B cell (primary cell): ENCODE measurements at regions not wholly inside any gene's neighbourhood (a gene's known extent, or its start where the extent isn't known, plus 50 kb on each side); places are given as distances from the start of the nearest gene placed in this dataset.

ENCODE experiments used
- ATAC-seq: fragments of 200-7000 bp; cut with Tn5 transposase; one replicate; pipeline ENCODE4 v1.10.0; 2021; ENCODE audit warnings: low read depth, mild to moderate bottlenecking, moderate number of reproducible peaks, moderate library complexity
- CTCF ChIA-PET: fragments of 350-600 bp; sonication (Branson Sonifier 250); formaldehyde crosslinking; loops from one replicate; lab custom pipeline; 2021; ENCODE audit warnings: antibody characterized with exemption, inconsistent platforms; lab: Charles Lee
- POLR2A ChIA-PET: fragments of 350-600 bp; sonication (Branson Sonifier 250); formaldehyde crosslinking; loops from one replicate; lab custom pipeline; 2021; ENCODE audit warnings: antibody characterized with exemption; lab: Charles Lee
- DNase-seq: peaks from one replicate; pipeline ENCODE4 v3.0.0; 2013
- H2AFZ ChIP-seq: 2 replicates; pipeline ENCODE4 v1.6.1; 2012; ENCODE audit warnings: mild to moderate bottlenecking, low read depth, low read length; ENCODE audit not compliant: insufficient read depth, poor library complexity, severe bottlenecking
- H3K27ac ChIP-seq, 2 donors: 1 replicate in 1 of 2; 2 replicates in 1 of 2; pipeline ENCODE4 v1.5.1; 2012 to 2013; ENCODE audit warnings: low read length in 2 of 2, mild to moderate bottlenecking in 2 of 2, moderate library complexity in 1 of 2
- H3K27me3 ChIP-seq, 4 experiments: fragments of 200-600 bp in 1 of 4; sonication (generic) in 1 of 4; replicated peaks in 1 of 4; 1 replicate in 2 of 4; 2 replicates in 2 of 4; pipeline versions ENCODE4 v1.6.1 to v1.7.0; 2013 to 2016; ENCODE audit warnings: low read length in 3 of 4, mild to moderate bottlenecking in 2 of 4, mixed read lengths in 1 of 4, moderate library complexity in 1 of 4; ENCODE audit not compliant: insufficient read depth in 4 of 4, control insufficient read depth in 3 of 4; ENCODE audit errors: control extremely low read depth in 1 of 4
- H3K36me3 ChIP-seq, 2 experiments: replicated peaks in 1 of 2; 1 replicate in 1 of 2; 2 replicates in 1 of 2; pipeline versions ENCODE4 v1.6.1 to v1.7.1; 2013; ENCODE audit warnings: low read length in 1 of 2; ENCODE audit not compliant: insufficient read depth in 2 of 2, control insufficient read depth in 1 of 2; ENCODE audit errors: control extremely low read depth in 1 of 2, extremely low read depth in 1 of 2
- H3K4me1 ChIP-seq, 2 donors: fragments of 200-600 bp in 1 of 2; sonication (generic) in 1 of 2; 1 replicate in 1 of 2; 2 replicates in 1 of 2; pipeline versions ENCODE4 v1.5.1 to v1.6.1; 2013 to 2017; ENCODE audit warnings: low read length in 2 of 2; ENCODE audit not compliant: control insufficient read depth in 2 of 2, insufficient read depth in 2 of 2
- H3K4me2 ChIP-seq: replicated peaks from 2 replicates; pipeline ENCODE3; 2012; ENCODE audit warnings: mild to moderate bottlenecking, low read depth, low read length; ENCODE audit not compliant: poor library complexity, severe bottlenecking
- H3K4me3 ChIP-seq, 5 experiments: fragments of 200-600 bp in 1 of 5; sonication (generic) in 1 of 5; 1 replicate in 3 of 5; 2 replicates in 2 of 5; pipeline versions ENCODE4 v1.5.1 to v1.7.0; 2011 to 2016; ENCODE audit warnings: low read length in 4 of 5, mild to moderate bottlenecking in 4 of 5, low read depth in 2 of 5, control low read depth in 1 of 5, moderate library complexity in 1 of 5; ENCODE audit not compliant: insufficient read depth in 1 of 5; ENCODE audit errors: control extremely low read depth in 1 of 5, extremely low read depth in 1 of 5
- H3K79me2 ChIP-seq: fragments of 200-600 bp; sonication (generic); one replicate; pipeline ENCODE4 v1.6.0; 2016; ENCODE audit warnings: low read length; ENCODE audit not compliant: control insufficient read depth, insufficient read depth
- H3K9ac ChIP-seq: fragments of 200-600 bp; sonication (generic); 2 replicates; pipeline ENCODE4 v1.6.1; 2017; ENCODE audit warnings: mild to moderate bottlenecking, low read length, moderate library complexity
- H3K9me3 ChIP-seq, 3 donors: one replicate each; pipeline versions ENCODE4 v1.6.1 to v1.7.1; 2013; ENCODE audit warnings: low read length in 2 of 3; ENCODE audit not compliant: control insufficient read depth in 2 of 3, insufficient read depth in 1 of 3; ENCODE audit errors: control extremely low read depth in 1 of 3
- H4K20me1 ChIP-seq: 2 replicates; pipeline ENCODE4 v1.6.0; 2012; ENCODE audit warnings: mild to moderate bottlenecking, low read length; ENCODE audit not compliant: insufficient read depth, control insufficient read depth, poor library complexity, severe bottlenecking
- H3K27ac Mint-ChIP-seq: one replicate; pipeline ENCODE4 v1.8.0; 2021; ENCODE audit warnings: mixed read lengths
- H3K27me3 Mint-ChIP-seq: one replicate; pipeline ENCODE4 v1.8.0; 2021; ENCODE audit warnings: mixed read lengths
- H3K4me1 Mint-ChIP-seq: one replicate; pipeline ENCODE4 v1.8.0; 2021; ENCODE audit warnings: mixed read lengths
- H3K4me3 Mint-ChIP-seq: one replicate; pipeline ENCODE4 v1.8.0; 2021; ENCODE audit warnings: mixed read lengths
- H3K9me3 Mint-ChIP-seq: one replicate; pipeline ENCODE4 v1.8.0; 2022; ENCODE audit warnings: mixed read lengths; ENCODE audit not compliant: insufficient read depth
- EZH2 ChIP-seq: IDR thresholded peaks from 2 replicates; pipeline ENCODE4 v1.6.1; 2012; ENCODE audit warnings: borderline replicate concordance, low read depth, mild to moderate bottlenecking, moderate library complexity, low read length; ENCODE audit not compliant: insufficient read depth, poor library complexity, severe bottlenecking
- WGBS: methylation state at CpG from one replicate; pipeline ENCODE4 v1.1.5; 2013; ENCODE audit warnings: missing lambda C conversion rate; ENCODE audit not compliant: insufficient coverage; 5-methylcytosine and 5-hydroxymethylcytosine counted together
- intact Hi-C: fragments of 100-400 bp; cut with micrococcal nuclease; formaldehyde crosslinking; loops from one replicate; pipeline ENCODE4 v1.10.0; 2022
- TF ChIP-seq, protein P1 (sequence below): fragments of 200-600 bp; IDR thresholded peaks from one replicate; pipeline ENCODE4 v1.8.0; 2022; ENCODE audit warnings: antibody characterized with exemption, mild to moderate bottlenecking

DNA sequence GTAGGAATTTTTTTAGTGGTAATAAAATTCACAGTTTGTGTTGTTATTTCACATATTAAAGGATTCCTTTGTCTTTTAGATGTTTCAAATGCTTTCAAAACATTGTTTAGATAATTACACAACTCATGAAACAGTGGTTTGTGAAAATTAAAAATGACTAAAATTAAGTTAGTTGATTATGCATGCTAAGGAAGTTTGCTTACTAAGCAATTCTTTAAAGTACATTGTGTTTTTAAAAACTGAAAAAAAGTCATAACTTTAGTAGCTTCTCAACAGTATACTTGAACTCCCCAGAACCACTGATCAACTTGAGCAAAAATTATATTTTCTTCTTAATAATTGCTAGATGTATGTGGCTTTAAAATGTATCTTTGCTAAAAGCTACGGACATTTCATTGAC lies 298.4 kb upstream of the MC4R start:
- Histone ChIP-seq H3K9ac (no peak overlapping the region), H3K27me3 (no peaks in the 10 kb centered on the region), H3K36me3 (no peaks in the 10 kb centered on the region), H3K9me3 (peaks cover 0 to 4% (median 0%) of the 10 kb centered on the region in 3 donors), H3K4me3 (no peak overlapping the region), H4K20me1 (no peaks in the 10 kb centered on the region), H3K4me1 (no peaks in the 10 kb centered on the region), H3K79me2 (no peaks in the 10 kb centered on the region), H3K27ac (no peak overlapping the region), H2AFZ (no peak overlapping the region), H3K4me2 (no peak overlapping the region)
- ChIA-PET POLR2A (no interaction called here), CTCF (no interaction called here)
- intact Hi-C loops, result no loop called here
- no peaks in the 10 kb centered on the region for H3K9me3 Mint-ChIP-seq
- no peaks in the 10 kb centered on the region for H3K27me3 Mint-ChIP-seq
- no peak for DNase-seq
- no peak for ATAC-seq
- TF ChIP-seq, protein P1, sequence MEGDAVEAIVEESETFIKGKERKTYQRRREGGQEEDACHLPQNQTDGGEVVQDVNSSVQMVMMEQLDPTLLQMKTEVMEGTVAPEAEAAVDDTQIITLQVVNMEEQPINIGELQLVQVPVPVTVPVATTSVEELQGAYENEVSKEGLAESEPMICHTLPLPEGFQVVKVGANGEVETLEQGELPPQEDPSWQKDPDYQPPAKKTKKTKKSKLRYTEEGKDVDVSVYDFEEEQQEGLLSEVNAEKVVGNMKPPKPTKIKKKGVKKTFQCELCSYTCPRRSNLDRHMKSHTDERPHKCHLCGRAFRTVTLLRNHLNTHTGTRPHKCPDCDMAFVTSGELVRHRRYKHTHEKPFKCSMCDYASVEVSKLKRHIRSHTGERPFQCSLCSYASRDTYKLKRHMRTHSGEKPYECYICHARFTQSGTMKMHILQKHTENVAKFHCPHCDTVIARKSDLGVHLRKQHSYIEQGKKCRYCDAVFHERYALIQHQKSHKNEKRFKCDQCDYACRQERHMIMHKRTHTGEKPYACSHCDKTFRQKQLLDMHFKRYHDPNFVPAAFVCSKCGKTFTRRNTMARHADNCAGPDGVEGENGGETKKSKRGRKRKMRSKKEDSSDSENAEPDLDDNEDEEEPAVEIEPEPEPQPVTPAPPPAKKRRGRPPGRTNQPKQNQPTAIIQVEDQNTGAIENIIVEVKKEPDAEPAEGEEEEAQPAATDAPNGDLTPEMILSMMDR, result no peak
- TF ChIP-seq EZH2, result no peak
- no peaks in the 10 kb centered on the region for H3K4me1 Mint-ChIP-seq
- no peak overlapping the region for H3K27ac Mint-ChIP-seq
- H3K4me3 Mint-ChIP-seq, result no peak overlapping the region
- no CpG with 5 or more reads among the region's 1 CpG for WGBS

DNA sequence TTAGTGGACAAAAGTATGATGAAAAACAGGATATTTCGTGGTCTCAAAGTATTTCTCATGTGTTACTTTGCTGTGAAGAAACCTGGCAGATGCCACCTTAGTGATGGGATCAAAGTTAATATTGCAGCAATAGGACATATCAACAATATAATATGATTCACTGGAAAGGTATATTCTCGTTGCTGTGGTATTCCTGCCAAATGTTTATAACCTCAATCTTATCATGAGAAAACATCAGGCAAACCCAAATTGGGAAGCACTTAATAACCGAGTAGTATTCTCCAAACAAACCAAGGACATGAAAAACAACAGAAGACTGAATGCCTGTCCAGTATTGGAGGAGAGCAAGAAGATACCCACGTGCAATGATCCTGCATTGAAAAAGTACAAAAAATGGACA lies 302.6 kb upstream of the MC4R start:
- H3K36me3 ChIP-seq, result no peaks in the 10 kb centered on the region
- Mint-ChIP-seq H3K4me3 (no peak overlapping the region), H3K4me1 (no peaks in the 10 kb centered on the region), H3K9me3 (no peaks in the 10 kb centered on the region), H3K27me3 (no peaks in the 10 kb centered on the region), H3K27ac (no peak overlapping the region)
- no CpG with 5 or more reads among the region's 4 CpGs for WGBS
- H3K27me3 ChIP-seq, result no peaks in the 10 kb centered on the region
- H3K79me2 ChIP-seq, result no peaks in the 10 kb centered on the region
- intact Hi-C loops, result no loop called here
- no peak overlapping the region for H3K4me2 ChIP-seq
- no peaks in the 10 kb centered on the region for H3K4me1 ChIP-seq
- no peak for ATAC-seq
- POLR2A ChIA-PET, result no interaction called here
- no peaks in the 10 kb centered on the region for H4K20me1 ChIP-seq
- H2AFZ ChIP-seq, result no peak overlapping the region
- H3K9me3 ChIP-seq, result no peaks in the 10 kb centered on the region
- no peak overlapping the region for H3K27ac ChIP-seq
- TF ChIP-seq EZH2, result no peak
- TF ChIP-seq, protein P1, result no peak
- H3K4me3 ChIP-seq, result no peak overlapping the region
- CTCF ChIA-PET, result no interaction called here
- no peak for DNase-seq
- no peak overlapping the region for H3K9ac ChIP-seq
